ENCODE measurements at regions not wholly inside any gene's neighbourhood (a gene's known extent, or its start where the extent isn't known, plus 50 kb on each side); places are given as distances from the start of the nearest gene placed in this dataset.

GRCh38 chr18:54743605-54743995, 84.7 kb upstream of the RAB27B start:
- Histone ChIP-seq H3K4me3 (no peak overlapping the region), H3K9ac (no peak overlapping the region), H3K27me3 (no peaks in the 10 kb centered on the region), H3K4me2 (no peak overlapping the region), H3K79me2 (ENCODE audit: low read depth) (no peaks in the 10 kb centered on the region), H3K27ac (no peak overlapping the region), H2AFZ (replicated peaks) (peak overlapping the region; percentile 24), H3K4me1 (no peaks in the 10 kb centered on the region), H4K20me1 (ENCODE audit: low read depth) (no peaks in the 10 kb centered on the region), H3F3A (ENCODE audit: low read depth) (no peaks in the 10 kb centered on the region), H3K9me3 (ENCODE audit: low read depth) (no peaks in the 10 kb centered on the region), H3K36me3 (no peaks in the 10 kb centered on the region)
- no peak overlapping the region for H3K4me3 Mint-ChIP-seq
- H3K27ac Mint-ChIP-seq, result no peak overlapping the region
- no peaks in the 10 kb centered on the region for H3K9me3 Mint-ChIP-seq
- TF ChIP-seq CTCF (IDR thresholded peaks at IDR 0.05) (no peak), EZH2 (IDR thresholded peaks at IDR 0.05) (no peak), EZH2phosphoT487 (IDR thresholded peaks at IDR 0.05) (no peak)
- no peak for DNase-seq (ENCODE audit: low spot score)
- H3K36me3 Mint-ChIP-seq, result no peaks in the 10 kb centered on the region
- no peaks in the 10 kb centered on the region for H3K27me3 Mint-ChIP-seq (ENCODE audit: insufficient read depth, low read depth)
- H3K4me1 Mint-ChIP-seq, result no peaks in the 10 kb centered on the region

GRCh38 chr18:54749291-54749690, 79.0 kb upstream of the RAB27B start:
- TF ChIP-seq CTCF (IDR thresholded peaks at IDR 0.05) (no peak), EZH2phosphoT487 (IDR thresholded peaks at IDR 0.05) (no peak), EZH2 (IDR thresholded peaks at IDR 0.05) (no peak)
- H3K4me3 Mint-ChIP-seq, result no peak overlapping the region
- no peaks in the 10 kb centered on the region for H3K36me3 ChIP-seq
- no peak overlapping the region for H3K4me2 ChIP-seq
- no peaks in the 10 kb centered on the region for H3K4me1 Mint-ChIP-seq
- no peak overlapping the region for H3K27ac Mint-ChIP-seq
- no peaks in the 10 kb centered on the region for H3K27me3 ChIP-seq
- H3K27me3 Mint-ChIP-seq (ENCODE audit: insufficient read depth, low read depth), result no peaks in the 10 kb centered on the region
- peak; percentile 40 for DNase-seq (ENCODE audit: low spot score)
- H3K9ac ChIP-seq, result no peak overlapping the region
- no peaks in the 10 kb centered on the region for H3F3A ChIP-seq (ENCODE audit: low read depth)
- H3K79me2 ChIP-seq (ENCODE audit: low read depth), result no peaks in the 10 kb centered on the region
- H2AFZ ChIP-seq (replicated peaks), result no peak overlapping the region
- H3K36me3 Mint-ChIP-seq, result no peaks in the 10 kb centered on the region
- no peaks in the 10 kb centered on the region for H3K9me3 Mint-ChIP-seq
- no peak overlapping the region for H3K4me3 ChIP-seq
- peaks cover 21% of the 10 kb centered on the region for H3K4me1 ChIP-seq
- H4K20me1 ChIP-seq (ENCODE audit: low read depth), result no peaks in the 10 kb centered on the region
- H3K9me3 ChIP-seq (ENCODE audit: low read depth), result no peaks in the 10 kb centered on the region
- H3K27ac ChIP-seq, result no peak overlapping the region

GRCh38 chr18:54750350-54750749, 77.9 kb upstream of the RAB27B start:
- Histone ChIP-seq H3K9ac (no peak overlapping the region), H4K20me1 (ENCODE audit: low read depth) (no peaks in the 10 kb centered on the region), H3K27me3 (no peaks in the 10 kb centered on the region), H3K4me2 (peak overlapping the region; percentile 1), H3K9me3 (ENCODE audit: low read depth) (no peaks in the 10 kb centered on the region), H3K4me1 (peaks cover 21% of the 10 kb centered on the region), H3F3A (ENCODE audit: low read depth) (no peaks in the 10 kb centered on the region), H3K4me3 (no peak overlapping the region), H3K27ac (no peak overlapping the region), H3K36me3 (no peaks in the 10 kb centered on the region), H3K79me2 (ENCODE audit: low read depth) (no peaks in the 10 kb centered on the region), H2AFZ (replicated peaks) (no peak overlapping the region)
- TF ChIP-seq EZH2phosphoT487 (IDR thresholded peaks at IDR 0.05) (no peak), EZH2 (IDR thresholded peaks at IDR 0.05) (no peak), CTCF (IDR thresholded peaks at IDR 0.05) (no peak)
- peak; percentile 31 for DNase-seq (ENCODE audit: low spot score)
- H3K9me3 Mint-ChIP-seq, result no peaks in the 10 kb centered on the region
- H3K36me3 Mint-ChIP-seq, result no peaks in the 10 kb centered on the region
- H3K4me3 Mint-ChIP-seq, result no peak overlapping the region
- no peak overlapping the region for H3K27ac Mint-ChIP-seq
- no peaks in the 10 kb centered on the region for H3K27me3 Mint-ChIP-seq (ENCODE audit: insufficient read depth, low read depth)
- H3K4me1 Mint-ChIP-seq, result no peaks in the 10 kb centered on the region

DNA sequence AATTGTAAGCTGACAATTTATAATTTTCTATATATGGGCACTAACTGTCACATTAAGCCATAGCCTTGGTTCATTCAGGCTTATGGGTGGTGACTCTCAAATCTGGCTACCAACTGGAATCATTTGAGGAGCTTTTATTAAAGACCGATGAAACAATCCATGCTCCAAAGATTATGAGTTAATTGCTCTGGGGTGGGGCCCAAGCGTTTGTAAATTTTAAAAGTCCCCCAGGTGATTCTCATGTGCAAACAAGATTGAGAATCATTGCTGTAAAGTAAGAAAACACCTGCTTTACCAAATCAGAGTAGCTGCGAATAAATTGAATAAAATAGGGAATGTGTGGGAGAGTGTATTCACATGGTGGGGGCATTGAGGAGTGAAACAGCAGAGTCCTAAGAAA, 76.1 kb upstream of the RAB27B start:
- H3K27ac Mint-ChIP-seq, result no peak overlapping the region
- H3K9ac ChIP-seq, result no peak overlapping the region
- H2AFZ ChIP-seq (replicated peaks), result no peak overlapping the region
- no peaks in the 10 kb centered on the region for H3K27me3 Mint-ChIP-seq (ENCODE audit: insufficient read depth, low read depth)
- TF ChIP-seq EZH2 (IDR thresholded peaks at IDR 0.05), result no peak
- TF ChIP-seq CTCF (IDR thresholded peaks at IDR 0.05), result no peak
- no peak for TF ChIP-seq EZH2phosphoT487 (IDR thresholded peaks at IDR 0.05)
- no peaks in the 10 kb centered on the region for H4K20me1 ChIP-seq (ENCODE audit: low read depth)
- no peaks in the 10 kb centered on the region for H3K27me3 ChIP-seq
- DNase-seq (ENCODE audit: low spot score), result no peak
- H3K36me3 ChIP-seq, result no peaks in the 10 kb centered on the region
- no peak overlapping the region for H3K4me2 ChIP-seq
- no peaks in the 10 kb centered on the region for H3K9me3 ChIP-seq (ENCODE audit: low read depth)
- no peaks in the 10 kb centered on the region for H3K9me3 Mint-ChIP-seq
- H3K4me1 Mint-ChIP-seq, result no peaks in the 10 kb centered on the region
- H3K79me2 ChIP-seq (ENCODE audit: low read depth), result no peaks in the 10 kb centered on the region
- peaks cover 21% of the 10 kb centered on the region for H3K4me1 ChIP-seq
- H3K4me3 ChIP-seq, result no peak overlapping the region
- no peaks in the 10 kb centered on the region for H3F3A ChIP-seq (ENCODE audit: low read depth)
- no peak overlapping the region for H3K4me3 Mint-ChIP-seq
- H3K27ac ChIP-seq, result no peak overlapping the region
- H3K36me3 Mint-ChIP-seq, result no peaks in the 10 kb centered on the region

Data from neural progenitor cell (in vitro differentiated cells).